NCI-H1092 (cell line): ENCODE measurements at regions not wholly inside any gene's neighbourhood (a gene's known extent, or its start where the extent isn't known, plus 50 kb on each side); places are given as distances from the start of the nearest gene placed in this dataset.
A peak's percentile ranks its signal among the peaks of the same experiment; 100 is the strongest.
"Not testable (repeated sequence)": the region's sequence is repeated elsewhere in the genome, so short reads cannot be mapped to it uniquely, and the experiment has no call there.

Experiments
- DNase-seq: peaks from one replicate; lab custom pipeline; 2025; lab: John Stamatoyannopoulos, UW

DNA sequence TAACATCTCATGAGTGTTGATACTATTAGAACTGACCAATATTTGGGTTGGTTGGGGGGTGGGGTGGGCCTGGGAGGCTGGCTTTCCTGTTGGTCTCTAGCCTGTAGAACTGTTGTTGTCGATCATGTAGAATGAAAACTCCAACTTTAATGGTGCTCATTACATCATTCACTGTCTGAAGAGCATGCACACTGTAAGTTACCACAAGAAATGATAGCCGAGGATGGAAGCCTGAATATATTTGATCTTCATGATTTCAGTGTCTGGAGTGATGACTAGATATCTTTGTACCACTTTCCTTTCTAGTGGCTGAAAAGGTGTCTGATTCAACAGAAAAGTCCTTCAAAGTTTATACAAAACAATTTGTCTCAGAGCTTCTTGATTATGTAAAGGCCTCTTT lies 123.6 kb downstream of the XCL2 start:
- no peak for DNase-seq

DNA sequence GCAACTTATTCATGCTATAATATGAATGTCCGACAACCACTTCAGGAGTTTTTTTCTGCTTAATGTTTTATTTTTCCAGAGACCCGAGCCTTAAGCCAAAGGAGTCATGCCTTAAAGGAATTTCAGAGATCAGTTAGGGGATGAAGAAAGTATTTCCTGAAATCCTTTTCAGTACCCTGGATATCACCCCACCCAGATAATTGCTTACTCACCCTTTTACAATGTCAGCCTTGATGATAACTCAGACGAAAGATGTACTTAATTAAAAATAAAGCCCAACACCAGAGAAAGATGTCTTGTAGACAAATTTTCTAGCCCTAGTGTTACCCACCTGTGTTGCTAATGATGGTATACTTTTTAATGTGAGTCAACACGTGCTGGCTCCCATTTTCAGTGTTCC lies 124.1 kb downstream of the XCL2 start:
- DNase-seq: no peak

DNA sequence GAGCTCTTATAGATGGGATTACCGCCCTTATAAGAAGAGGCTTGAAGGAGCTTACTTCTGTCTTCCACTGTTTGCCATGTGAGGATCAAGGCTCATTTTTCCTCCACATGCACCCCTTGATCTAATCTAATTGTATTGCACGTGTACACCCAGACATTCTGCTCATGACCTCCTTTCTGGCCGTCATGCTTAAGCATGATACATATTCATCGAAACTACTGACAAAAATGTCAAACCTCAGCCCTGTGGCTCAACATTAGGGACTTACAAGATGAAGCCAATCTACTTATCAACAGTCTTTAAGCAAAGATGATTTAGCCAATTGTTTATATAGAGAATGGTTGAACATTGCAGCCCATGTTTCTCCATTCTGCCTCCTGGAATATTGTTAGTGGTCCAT lies 127.6 kb downstream of the XCL2 start:
- no peak for DNase-seq

DNA sequence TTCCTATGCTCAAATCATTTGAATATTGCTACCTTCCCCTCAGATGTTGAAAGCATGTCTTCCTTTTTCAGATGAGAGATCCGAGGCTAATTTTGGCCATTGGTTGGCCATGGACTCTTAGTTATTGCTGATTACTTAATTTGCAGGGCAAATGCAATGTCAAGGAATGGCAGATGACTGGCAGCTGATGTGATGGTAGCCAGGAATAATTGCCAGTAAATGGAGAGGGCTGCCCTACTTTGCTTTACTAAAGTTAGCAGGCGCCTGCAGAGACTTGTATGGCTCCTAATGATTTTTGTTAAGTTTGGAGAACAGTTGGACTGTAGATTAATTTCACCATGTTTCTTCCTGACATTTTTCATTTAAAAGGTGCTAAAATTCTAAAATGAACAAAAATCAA lies 128.9 kb downstream of the XCL2 start:
- no peak for DNase-seq

DNA sequence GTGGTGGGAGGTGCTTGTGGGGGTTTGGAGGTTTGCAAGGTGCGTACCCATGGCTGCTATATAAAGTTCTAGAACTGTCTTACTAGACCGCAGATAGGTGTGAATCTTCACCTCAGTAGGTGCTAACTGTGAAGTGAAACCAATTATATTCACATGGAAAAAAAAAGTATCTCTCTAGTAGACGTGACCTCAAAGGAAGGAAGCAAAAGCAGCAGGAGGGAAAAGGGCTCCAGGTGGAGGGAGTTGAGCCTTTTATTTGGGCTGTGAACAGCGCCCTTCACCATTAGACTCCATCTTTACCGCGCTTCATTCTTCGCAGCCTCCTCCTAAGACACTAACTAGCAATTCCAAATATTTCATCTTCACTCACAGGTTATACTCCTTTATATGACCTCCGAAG lies 129.8 kb downstream of the TBX19 start:
- DNase-seq: no peak

DNA sequence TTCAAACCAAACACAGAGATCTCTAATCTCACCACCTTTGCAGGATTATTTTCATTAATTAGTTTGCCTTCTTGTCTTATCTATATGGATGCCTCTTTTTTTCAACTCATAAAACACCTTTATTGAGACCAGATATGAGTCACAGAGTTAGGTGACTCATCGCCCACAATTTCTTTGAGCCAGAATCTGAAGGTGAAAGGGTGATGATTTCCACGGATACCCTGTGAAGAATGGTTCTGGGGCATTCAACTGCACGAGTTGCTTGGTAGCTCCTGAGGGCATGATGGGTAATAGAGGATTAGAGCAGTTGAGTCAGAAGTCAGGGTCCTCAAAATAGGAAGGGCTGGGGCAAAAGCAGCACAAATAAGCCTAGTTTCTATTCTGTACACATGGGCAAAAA lies 128.2 kb downstream of the TBX19 start:
- DNase-seq: no peak

DNA sequence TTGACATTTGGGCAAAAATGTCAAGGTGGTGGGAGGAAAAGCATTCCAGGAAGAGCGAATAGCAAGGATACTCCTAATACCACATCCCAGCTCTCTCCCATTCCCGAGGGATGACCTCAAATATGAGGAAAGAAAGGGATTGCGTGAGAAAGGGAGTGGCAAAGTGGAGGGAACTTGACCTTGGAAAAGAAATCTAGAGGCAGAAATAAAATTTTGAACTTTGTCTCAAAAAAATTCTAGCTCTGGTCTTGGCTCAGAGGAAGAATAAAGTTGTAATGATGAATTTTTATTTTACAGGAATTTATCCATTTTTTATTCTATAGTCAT lies 127.8 kb downstream of the TBX19 start:
- no peak for DNase-seq

DNA sequence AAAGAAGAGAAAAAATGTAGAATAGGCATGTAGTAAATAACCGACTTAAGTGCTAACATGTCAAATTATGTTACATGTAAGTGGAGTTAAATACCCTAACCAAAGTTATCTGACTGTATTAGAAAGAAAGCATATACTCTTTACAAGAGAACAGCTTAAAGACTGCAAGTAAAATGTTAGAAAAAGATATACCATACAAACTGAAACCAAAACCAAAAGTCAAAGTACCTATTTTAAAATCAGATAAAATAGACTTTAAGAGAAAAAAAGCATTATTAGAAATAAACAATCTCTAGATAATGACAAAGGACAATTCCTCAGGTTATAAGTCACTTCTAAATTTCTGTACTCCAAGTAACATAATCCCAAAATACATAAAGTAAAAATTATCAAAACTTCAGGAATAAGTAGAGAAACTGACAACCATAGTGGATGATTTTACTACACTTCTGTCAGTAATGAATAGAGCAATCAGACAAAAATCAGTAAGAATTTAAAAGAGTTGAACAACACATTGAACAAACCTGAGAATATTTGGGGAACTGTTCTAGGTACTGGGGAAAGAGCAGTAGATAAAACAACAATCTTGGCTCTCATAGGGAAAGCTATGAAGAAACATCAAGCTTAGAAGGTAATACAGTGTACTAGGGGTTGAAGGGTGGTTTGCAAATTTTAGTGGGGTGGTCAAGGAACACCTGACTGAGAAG lies 127.3 kb downstream of the TBX19 start:
- no peak for DNase-seq

DNA sequence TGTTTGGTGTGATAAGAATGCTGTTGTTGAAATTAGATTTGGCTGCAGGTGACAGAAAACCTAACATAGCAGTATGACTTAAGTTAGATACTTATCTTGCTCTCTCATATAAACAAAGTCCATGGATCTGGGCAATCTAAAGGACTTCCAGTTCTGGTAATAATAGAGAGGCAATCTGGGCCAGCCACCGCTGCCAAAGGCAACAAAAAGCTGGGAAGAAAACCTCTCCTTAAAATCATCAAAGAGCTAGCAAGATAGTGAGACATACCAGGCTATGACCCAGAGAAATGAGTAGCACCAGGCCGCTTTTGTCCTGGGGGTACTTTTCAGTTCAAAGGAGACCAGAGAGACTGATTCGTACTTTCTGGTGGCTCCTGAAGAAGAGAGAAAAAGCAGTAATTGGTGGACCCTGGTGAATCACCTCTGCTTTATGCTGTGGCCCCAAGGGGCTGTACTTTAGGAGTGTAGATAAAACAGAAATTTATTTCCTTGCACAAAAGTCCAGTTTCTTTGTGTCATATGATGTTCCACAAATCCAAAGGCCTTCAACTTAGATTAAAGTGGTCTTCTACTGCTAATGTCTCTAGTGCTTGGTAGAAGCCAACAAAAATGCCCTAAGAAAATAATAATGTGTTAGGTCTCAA lies 125.4 kb downstream of the TBX19 start:
- DNase-seq: no peak

DNA sequence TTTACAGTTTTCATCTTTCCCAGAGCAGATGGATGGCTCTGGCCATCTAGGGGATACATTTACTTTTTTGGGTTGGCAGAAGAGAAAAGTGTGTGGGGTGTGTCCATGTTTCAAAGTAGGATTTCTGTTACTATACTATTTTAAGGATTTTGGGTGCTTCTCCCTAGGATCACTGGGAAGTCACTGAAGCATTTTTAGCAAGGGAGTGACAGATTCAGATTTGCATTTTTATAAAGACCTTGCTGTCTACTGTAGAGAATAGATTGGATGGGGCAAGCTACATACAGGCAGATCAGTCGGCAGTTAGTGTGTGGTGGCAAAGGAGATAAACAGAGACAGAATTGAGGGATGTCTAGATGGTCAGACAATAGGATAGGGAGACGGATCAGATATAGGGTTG lies 122.5 kb downstream of the TBX19 start:
- DNase-seq: no peak

DNA sequence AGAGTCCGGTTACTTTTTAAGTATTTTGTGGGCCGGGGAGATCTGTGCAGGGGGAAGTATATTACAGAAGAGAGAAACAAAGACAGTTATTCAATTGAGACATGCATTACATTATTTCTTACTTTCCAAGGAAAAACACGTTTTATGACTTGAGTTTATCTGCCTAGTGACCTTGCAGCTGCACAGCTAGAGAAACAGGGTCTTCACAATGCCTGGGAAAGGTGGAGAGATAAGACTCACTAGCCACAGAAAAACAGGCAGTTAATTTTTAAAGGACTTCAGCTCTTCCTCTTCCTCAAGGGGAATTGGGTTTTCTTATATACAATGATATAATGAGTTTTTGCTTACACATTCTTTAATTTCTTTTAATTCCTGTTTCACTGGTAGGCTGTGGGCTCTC lies 121.8 kb downstream of the TBX19 start:
- not testable (repeated sequence) for DNase-seq

DNA sequence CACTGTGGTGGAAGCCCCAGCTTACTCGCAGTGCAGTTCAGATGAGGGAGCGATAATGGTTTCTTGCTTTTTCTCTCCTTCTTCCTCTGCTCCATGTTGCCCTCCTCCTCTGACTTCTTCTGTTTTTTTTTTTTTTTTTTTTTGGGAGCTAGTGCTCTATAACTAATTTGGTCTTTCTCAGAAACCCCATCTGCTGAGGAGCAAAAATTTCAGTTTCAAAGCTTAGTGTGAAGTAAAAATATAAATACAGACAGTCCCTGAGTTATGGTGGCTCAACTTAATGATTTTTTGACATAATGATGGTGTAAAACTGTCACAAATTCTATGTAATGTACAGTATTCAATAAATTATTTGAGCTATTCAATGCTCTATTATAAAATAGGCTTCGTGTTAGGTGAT lies 120.7 kb downstream of the TBX19 start:
- no peak for DNase-seq

DNA sequence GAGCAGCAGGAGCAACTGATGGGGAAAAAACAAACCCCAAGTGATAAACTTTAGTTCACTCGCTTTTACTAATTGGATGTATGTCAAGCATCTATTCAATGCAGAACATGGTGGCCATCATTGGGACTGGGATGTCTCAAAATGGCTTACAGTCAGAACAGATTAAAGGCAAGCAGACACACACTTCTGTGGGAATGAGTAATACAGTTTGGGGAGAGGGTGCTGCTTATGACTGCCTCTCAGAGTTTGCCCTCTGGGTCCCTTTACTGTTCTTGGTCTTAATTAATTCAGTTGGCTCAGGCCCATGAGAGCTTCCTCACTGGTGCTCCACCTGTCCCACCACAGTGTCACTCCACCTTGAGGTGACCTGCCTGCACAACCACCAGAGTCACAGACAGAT lies 119.5 kb downstream of the TBX19 start:
- DNase-seq: no peak

DNA sequence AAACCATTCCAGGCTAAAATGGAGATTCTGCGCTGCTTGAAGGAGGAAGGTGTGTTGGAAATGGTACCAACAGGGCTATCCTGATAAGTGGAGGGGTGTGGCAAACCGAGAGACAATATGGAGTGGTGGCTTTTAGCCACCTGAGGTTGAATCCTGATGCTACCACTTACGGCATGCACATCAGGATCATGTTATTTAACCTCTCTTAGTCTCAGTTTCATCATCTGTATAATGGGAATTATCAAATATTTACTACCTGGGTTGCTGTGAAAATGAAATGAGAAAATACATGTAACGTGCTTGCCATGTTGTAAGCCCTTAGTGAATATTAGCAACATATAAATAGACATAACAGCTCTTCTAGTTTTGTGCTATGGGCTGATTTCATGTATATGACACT lies 117.1 kb downstream of the TBX19 start:
- DNase-seq: no peak

DNA sequence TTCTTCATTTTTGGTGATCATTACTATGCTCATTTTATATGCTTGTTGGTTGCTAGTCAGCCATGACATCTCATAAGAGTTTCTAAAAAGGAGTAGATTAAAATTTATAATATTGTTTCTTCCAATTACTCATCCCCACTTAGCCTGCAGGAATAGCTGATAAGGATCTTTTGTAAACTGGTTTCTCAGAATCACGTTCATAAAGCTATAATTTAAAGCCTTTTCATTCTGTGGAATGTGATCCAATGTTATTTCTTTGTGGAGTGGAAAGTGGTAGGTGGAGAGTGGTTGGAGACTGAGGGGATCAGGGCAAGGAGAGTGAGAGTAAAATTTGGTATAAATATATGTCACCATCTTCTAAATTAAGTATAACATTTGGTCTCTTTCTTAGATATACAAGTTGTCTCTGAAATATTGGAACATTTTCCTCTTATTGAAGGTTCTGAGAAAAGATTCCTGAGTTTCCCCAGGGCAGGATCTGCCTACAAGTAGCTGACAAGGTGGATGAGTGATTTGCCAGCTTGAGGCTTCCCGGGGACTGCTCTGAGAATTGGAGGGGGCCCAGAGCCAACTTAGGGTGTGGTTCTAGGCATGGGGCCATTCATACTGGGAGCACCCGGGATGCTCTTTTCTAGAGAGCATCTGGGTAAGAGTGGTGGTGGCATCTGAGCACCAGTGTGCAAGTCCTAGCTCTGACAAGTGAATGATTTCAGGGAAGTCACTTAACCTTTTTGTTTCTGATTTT lies 116.4 kb downstream of the TBX19 start:
- no peak for DNase-seq

DNA sequence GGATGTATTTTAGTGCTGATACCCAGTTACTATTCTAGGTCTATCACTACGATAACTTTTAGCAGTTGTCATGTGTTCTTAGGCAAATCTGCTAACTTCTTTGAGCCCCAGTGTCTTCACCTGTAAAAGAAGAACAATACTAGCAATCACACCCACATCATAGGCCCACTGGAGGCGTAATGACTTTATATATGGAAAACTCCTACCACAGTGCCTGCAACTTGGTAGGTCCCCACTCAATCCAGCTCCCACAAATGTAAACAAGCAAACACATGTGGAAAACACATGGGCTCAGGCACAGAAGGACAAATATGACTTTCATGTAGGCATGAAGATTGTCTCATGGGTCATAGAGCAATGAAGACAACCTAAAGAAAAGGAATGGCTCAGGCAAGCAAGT lies 115.8 kb downstream of the TBX19 start:
- no peak for DNase-seq

DNA sequence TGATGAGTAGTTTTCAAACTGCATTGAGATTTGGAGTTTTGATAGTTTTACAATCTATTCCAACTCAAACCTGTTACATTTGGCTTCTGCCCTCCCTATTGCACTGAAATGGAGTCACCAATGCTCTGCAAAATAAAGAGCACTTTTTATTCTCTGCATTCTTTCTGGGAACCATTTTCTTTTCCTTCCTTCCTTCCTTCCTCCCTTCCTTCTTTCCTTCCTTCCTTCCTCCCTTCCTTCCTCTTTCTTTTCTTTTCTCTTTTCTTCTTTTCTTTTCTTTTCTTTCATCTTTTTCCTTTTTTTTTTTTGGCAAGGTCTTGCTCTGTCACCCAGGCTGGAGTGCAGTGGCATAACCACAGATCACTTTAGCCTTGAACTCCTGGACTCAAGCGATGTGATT lies 114.2 kb downstream of the TBX19 start:
- DNase-seq: no peak

DNA sequence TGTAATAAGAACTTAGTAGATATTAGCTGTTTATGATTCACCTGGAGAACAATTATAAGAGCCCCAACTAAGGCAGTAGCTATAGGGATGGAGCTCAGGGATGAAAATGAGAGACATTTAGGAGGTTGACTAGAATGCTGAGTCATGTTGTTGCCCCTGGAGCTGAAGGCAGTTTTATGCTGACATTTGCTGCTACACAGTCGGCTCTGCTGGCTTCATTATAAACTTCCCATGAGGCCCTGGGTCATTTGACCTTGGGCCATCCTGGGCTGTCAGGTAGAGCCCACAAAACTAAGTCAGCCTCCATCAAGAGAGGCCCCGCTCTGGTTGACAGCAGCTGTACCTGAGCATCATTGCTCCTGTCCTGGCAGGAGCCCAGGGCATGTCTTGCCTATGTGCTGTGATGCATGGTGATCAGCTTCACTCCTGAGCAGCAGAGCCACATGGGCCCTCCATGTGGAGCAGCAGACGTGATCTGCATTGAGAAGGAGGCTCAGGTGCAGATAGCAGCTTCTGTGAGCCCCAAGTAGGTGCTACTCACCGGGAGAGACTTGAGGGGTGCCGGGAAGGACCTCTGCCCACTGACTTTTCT lies 112.4 kb downstream of the TBX19 start:
- no peak for DNase-seq

DNA sequence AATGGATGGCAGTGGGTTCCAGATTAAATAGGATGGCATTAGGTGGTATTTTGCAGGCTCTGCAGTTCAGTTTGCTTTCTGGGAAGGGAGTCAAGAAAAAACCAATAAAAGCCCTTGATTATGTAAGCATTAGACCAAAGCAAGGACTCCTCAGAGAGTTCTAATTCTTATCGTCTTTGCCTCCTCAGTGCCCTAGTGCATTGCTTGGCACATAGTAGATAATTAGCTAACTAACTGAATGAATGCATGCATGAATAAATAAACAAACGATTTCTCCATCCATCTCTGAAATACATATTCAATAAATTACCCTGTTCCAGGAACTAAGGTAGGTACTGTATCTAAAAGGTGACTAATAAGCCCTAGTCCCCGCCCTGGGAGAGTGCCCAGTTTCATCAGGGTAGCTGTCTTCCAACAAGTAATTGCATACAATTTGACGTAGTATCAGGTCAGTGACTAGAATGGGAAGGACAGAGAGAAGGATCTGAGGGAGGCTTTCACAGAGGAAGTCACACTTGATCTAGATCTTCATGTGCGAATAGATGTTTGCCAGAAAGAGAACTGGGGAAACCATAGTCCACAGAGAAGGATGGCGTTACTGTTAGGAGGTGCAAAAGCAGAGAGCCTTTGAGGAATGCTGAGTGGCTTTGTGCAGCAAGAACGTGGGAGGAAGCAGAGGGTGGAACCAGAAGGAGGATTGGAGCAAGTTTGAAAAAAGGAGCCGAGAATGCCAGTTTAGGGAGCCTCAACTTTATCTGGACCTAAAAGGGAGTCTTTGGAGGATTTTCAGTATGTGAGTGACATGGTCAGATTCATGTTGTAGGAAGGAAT lies 111.4 kb downstream of the TBX19 start:
- peak; percentile 42 for DNase-seq

DNA sequence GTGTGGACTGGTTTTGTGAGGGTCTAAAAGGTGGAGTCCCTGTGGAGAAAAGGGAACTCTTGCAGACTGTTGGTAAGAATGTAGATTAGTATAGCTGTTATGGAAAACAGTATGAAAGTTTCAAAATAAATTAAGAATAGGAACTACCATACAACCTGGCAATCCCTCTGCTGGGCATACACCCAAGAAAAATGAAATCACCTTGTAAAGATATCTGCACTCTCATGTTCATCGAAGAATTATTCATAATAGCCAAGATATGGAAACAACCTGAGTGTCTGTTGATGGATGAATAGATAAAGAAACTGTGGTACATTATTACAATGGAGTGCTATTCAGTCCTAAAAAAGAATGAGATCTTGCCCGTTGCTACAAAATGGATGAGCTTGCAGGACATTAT lies 109.6 kb downstream of the TBX19 start:
- no peak for DNase-seq

DNA sequence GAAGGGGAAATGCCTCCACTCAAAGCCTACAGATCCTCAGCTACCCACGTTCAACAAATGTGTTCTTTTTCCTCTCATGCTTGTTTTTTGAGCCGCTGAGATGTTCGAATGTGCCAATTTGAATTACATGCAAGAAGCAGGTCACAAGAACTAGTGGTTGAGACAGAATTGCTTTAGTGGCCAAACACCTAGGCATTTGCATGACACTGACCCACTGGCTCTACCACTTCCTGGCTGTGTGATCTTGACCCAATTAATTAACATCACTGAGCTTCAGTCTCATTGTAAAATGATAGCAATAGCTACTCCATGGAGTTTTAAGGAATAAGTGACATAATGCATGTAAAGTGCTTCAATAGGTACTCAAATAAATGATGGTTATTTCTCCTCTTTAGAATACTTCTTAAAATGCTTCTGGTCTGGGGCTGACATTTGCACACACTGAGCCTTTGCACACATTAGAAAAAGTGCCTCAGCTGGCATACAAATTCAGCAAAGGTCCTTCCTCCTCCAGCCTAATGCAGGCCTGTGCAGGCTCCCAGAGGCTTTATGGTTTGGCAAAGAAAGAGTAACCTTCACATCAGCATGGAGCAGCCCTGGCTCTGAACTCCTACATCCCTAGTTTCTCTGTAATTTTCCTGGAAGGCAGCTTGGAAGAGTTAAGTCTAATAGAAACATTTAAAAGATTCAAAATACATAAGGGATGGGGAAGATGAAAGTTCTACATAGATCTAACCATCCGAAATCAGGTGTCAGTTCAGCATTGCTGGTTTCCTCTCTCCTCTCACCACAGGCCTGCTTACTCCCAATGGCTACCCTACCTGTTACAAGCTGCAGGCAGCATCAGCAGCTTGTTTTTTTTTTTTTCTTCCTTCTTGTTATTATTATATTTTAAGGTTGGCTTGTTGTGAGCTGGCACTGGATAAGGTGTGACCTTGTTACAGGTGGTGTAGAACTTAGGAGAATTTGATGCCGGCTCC lies 107.4 kb downstream of the TBX19 start:
- no peak for DNase-seq
